Hematopoietic multipotent progenitor cell treated with erythropoietin and hydrocortisone succinate and interleukin-3 and kit ligand, for 6 days (in vitro differentiated cells): ENCODE measurements at regions not wholly inside any gene's neighbourhood (a gene's known extent, or its start where the extent isn't known, plus 50 kb on each side); places are given as distances from the start of the nearest gene placed in this dataset.

Experiments used
- DNase-seq: peaks from one replicate; pipeline ENCODE4 v3.0.0-alpha.2; 2015

- no peak for DNase-seq
Observed at GRCh38 chr3:71847794-71848193, 62.8 kb upstream of the PROK2 start.

GRCh38 chr3:71846185-71846584, 61.2 kb upstream of the PROK2 start:
- DNase-seq: no peak

GRCh38 chr3:71843071-71843470, 58.1 kb upstream of the PROK2 start:
- DNase-seq: no peak

GRCh38 chr3:71838406-71838805, 53.5 kb upstream of the PROK2 start:
- DNase-seq: no peak
